CD14-positive monocyte (primary cell): ENCODE measurements at regions not wholly inside any gene's neighbourhood (a gene's known extent, or its start where the extent isn't known, plus 50 kb on each side); places are given as distances from the start of the nearest gene placed in this dataset.
A peak's percentile ranks its signal among the peaks of the same experiment; 100 is the strongest.

Source experiments
- DNase-seq, 3 donors: peaks; one replicate each; pipeline ENCODE4 v3.0.0-alpha.2; 2011 to 2022
- H2AFZ ChIP-seq: 2 replicates; pipeline ENCODE4 v1.6.0; 2012; ENCODE audit warnings: mild to moderate bottlenecking, low read depth, low read length, inconsistent platforms; ENCODE audit not compliant: insufficient read depth, poor library complexity, severe bottlenecking
- H3K27ac ChIP-seq, 2 donors: 1 replicate in 1 of 2; 2 replicates in 1 of 2; pipeline ENCODE4 v1.5.1; 2012 to 2013; ENCODE audit warnings: low read length in 2 of 2, control low read depth in 1 of 2, inconsistent platforms in 1 of 2, low read depth in 1 of 2, mild to moderate bottlenecking in 1 of 2
- H3K27me3 ChIP-seq, 2 donors: one replicate each; pipeline versions ENCODE4 v1.6.0 to v1.6.1; 2011 to 2013; ENCODE audit warnings: low read length in 2 of 2; ENCODE audit not compliant: control insufficient read depth in 2 of 2, insufficient read depth in 2 of 2
- H3K36me3 ChIP-seq, 2 donors: replicated peaks in 1 of 2; 1 replicate in 1 of 2; 2 replicates in 1 of 2; pipeline versions ENCODE4 v1.5.1 to v1.6.1; 2012 to 2013; ENCODE audit warnings: low read length in 2 of 2, control low read depth in 1 of 2, inconsistent platforms in 1 of 2, mild to moderate bottlenecking in 1 of 2; ENCODE audit not compliant: insufficient read depth in 2 of 2, control insufficient read depth in 1 of 2
- H3K4me1 ChIP-seq, 2 donors: 1 replicate in 1 of 2; 2 replicates in 1 of 2; pipeline versions ENCODE4 v1.5.1 to v1.6.1; 2012 to 2013; ENCODE audit warnings: low read length in 2 of 2, control low read depth in 1 of 2, inconsistent platforms in 1 of 2, mild to moderate bottlenecking in 1 of 2, moderate library complexity in 1 of 2; ENCODE audit not compliant: insufficient read depth in 2 of 2, control insufficient read depth in 1 of 2
- H3K4me2 ChIP-seq: replicated peaks from 2 replicates; pipeline ENCODE3; 2012; ENCODE audit warnings: low read length, moderate library complexity, mild to moderate bottlenecking; ENCODE audit not compliant: poor library complexity, severe bottlenecking; ENCODE audit errors: extremely low read depth
- H3K4me3 ChIP-seq, 3 experiments: fragments of 200-600 bp in 1 of 3; sonication (generic) in 1 of 3; replicated peaks in 1 of 3; 1 replicate in 2 of 3; 2 replicates in 1 of 3; pipeline ENCODE4 v1.5.1; 2011 to 2013; ENCODE audit warnings: low read length in 3 of 3, mild to moderate bottlenecking in 3 of 3, control low read depth in 2 of 3, low read depth in 2 of 3, inconsistent platforms in 1 of 3, moderate library complexity in 1 of 3
- H3K79me2 ChIP-seq: 2 replicates; pipeline ENCODE4 v1.6.0; 2012; ENCODE audit warnings: mild to moderate bottlenecking, control low read depth, inconsistent platforms, low read length, moderate library complexity; ENCODE audit not compliant: insufficient read depth
- H3K9ac ChIP-seq: 2 replicates; pipeline ENCODE4 v1.6.0; 2017; ENCODE audit warnings: low read length, mild to moderate bottlenecking; ENCODE audit not compliant: insufficient read depth, poor library complexity, severe bottlenecking
- H3K9me3 ChIP-seq, 2 donors: replicated peaks in 1 of 2; 1 replicate in 1 of 2; 2 replicates in 1 of 2; pipeline versions ENCODE4 v1.5.1 to v1.6.1; 2012 to 2013; ENCODE audit warnings: low read length in 2 of 2, control low read depth in 1 of 2; ENCODE audit not compliant: control insufficient read depth in 1 of 2, insufficient read depth in 1 of 2
- H4K20me1 ChIP-seq: 2 replicates; pipeline ENCODE4 v1.6.0; 2012; ENCODE audit warnings: mild to moderate bottlenecking, low read length, control low read depth, moderate library complexity; ENCODE audit not compliant: insufficient read depth
- H3K27ac Mint-ChIP-seq, 7 donors: one replicate each; pipeline ENCODE4 v1.8.0; 2020; ENCODE audit warnings: mild to moderate bottlenecking in 7 of 7, mixed read lengths in 7 of 7, moderate library complexity in 6 of 7, inconsistent platforms in 2 of 7
- H3K27me3 Mint-ChIP-seq, 3 donors: one replicate each; pipeline ENCODE4 v1.8.0; 2021 to 2022; ENCODE audit warnings: low read depth in 3 of 3, mild to moderate bottlenecking in 3 of 3, mixed read lengths in 3 of 3, moderate library complexity in 3 of 3, inconsistent platforms in 1 of 3
- H3K36me3 Mint-ChIP-seq, 2 donors: one replicate each; pipeline ENCODE4 v1.8.0; 2020; ENCODE audit warnings: mixed read lengths in 2 of 2, inconsistent platforms in 1 of 2, mild to moderate bottlenecking in 1 of 2
- H3K4me1 Mint-ChIP-seq: one replicate; pipeline ENCODE4 v1.8.0; 2020; ENCODE audit warnings: mild to moderate bottlenecking, mixed read lengths
- H3K4me3 Mint-ChIP-seq, 2 donors: one replicate each; pipeline ENCODE4 v1.8.0; 2020; ENCODE audit warnings: mild to moderate bottlenecking in 2 of 2, mixed read lengths in 2 of 2, moderate library complexity in 1 of 2
- H3K9me3 Mint-ChIP-seq, 7 donors: one replicate each; pipeline ENCODE4 v1.8.0; 2020 to 2022; ENCODE audit warnings: mixed read lengths in 7 of 7, mild to moderate bottlenecking in 6 of 7, moderate library complexity in 6 of 7, inconsistent platforms in 2 of 7
- WGBS: methylation state at CpG from one replicate; pipeline ENCODE4 v1.1.5; 2013; ENCODE audit warnings: missing lambda C conversion rate; ENCODE audit not compliant: insufficient coverage; 5-methylcytosine and 5-hydroxymethylcytosine counted together
- intact Hi-C, 2 donors: fragments of 100-400 bp; cut with micrococcal nuclease; formaldehyde crosslinking; loops; one replicate each; pipeline versions ENCODE4 v1.15.0 to v1.15.1; 2023
- TF ChIP-seq, protein P1 (sequence below): fragments of 200-600 bp; IDR thresholded peaks from one replicate; pipeline ENCODE4 v1.8.0; 2022; ENCODE audit warnings: antibody characterized with exemption, mild to moderate bottlenecking

DNA sequence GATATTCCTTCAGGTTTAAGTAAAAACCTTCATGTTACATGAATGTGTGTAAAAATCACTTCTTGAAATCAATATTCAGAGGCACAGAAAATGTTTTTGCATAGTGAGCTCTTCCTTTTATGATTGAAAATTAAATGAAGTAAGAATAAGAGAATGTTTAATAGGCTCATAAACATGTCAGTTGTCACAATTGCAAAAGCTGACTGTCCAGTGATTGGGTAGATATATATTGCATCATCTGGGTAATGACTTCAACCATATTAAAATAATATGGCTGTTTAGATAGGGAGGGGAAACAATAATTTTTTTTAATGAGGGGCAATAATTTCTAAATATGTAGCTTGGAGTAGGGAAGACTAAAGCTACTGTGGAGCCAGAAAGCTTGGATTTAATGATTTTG, 529.8 kb upstream of the GOLIM4 start:
- H3K9me3 Mint-ChIP-seq: peaks cover 0 to 1% (median 0%) of the 10 kb centered on the region in 7 donors
- TF ChIP-seq, protein P1, sequence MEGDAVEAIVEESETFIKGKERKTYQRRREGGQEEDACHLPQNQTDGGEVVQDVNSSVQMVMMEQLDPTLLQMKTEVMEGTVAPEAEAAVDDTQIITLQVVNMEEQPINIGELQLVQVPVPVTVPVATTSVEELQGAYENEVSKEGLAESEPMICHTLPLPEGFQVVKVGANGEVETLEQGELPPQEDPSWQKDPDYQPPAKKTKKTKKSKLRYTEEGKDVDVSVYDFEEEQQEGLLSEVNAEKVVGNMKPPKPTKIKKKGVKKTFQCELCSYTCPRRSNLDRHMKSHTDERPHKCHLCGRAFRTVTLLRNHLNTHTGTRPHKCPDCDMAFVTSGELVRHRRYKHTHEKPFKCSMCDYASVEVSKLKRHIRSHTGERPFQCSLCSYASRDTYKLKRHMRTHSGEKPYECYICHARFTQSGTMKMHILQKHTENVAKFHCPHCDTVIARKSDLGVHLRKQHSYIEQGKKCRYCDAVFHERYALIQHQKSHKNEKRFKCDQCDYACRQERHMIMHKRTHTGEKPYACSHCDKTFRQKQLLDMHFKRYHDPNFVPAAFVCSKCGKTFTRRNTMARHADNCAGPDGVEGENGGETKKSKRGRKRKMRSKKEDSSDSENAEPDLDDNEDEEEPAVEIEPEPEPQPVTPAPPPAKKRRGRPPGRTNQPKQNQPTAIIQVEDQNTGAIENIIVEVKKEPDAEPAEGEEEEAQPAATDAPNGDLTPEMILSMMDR: no peak
- Histone ChIP-seq H3K9me3 (no peaks in the 10 kb centered on the region), H3K36me3 (no peaks in the 10 kb centered on the region), H4K20me1 (no peaks in the 10 kb centered on the region), H3K27ac (no peak overlapping the region), H3K27me3 (no peaks in the 10 kb centered on the region), H3K9ac (no peak overlapping the region), H3K4me1 (no peaks in the 10 kb centered on the region), H3K79me2 (no peaks in the 10 kb centered on the region), H3K4me3 (no peak overlapping the region), H2AFZ (no peak overlapping the region), H3K4me2 (no peak overlapping the region)
- no peaks in the 10 kb centered on the region for H3K27me3 Mint-ChIP-seq
- no peak overlapping the region for H3K27ac Mint-ChIP-seq
- no peaks in the 10 kb centered on the region for H3K4me1 Mint-ChIP-seq
- H3K4me3 Mint-ChIP-seq: no peak overlapping the region
- intact Hi-C loops: no loop called here
- DNase-seq: no peak
- no peaks in the 10 kb centered on the region for H3K36me3 Mint-ChIP-seq

- Mint-ChIP-seq H3K27ac (peak overlapping the region in 1 of 7 donors; percentile 29), H3K4me3 (no peak overlapping the region), H3K9me3 (peaks cover 0 to 1% (median 0%) of the 10 kb centered on the region in 7 donors), H3K4me1 (no peaks in the 10 kb centered on the region), H3K36me3 (no peaks in the 10 kb centered on the region), H3K27me3 (no peaks in the 10 kb centered on the region)
- Histone ChIP-seq H3K9me3 (no peaks in the 10 kb centered on the region), H3K79me2 (no peaks in the 10 kb centered on the region), H3K4me3 (no peak overlapping the region), H4K20me1 (no peaks in the 10 kb centered on the region), H3K36me3 (no peaks in the 10 kb centered on the region), H3K27me3 (no peaks in the 10 kb centered on the region), H3K4me1 (no peaks in the 10 kb centered on the region), H2AFZ (no peak overlapping the region), H3K9ac (no peak overlapping the region), H3K27ac (no peak overlapping the region), H3K4me2 (no peak overlapping the region)
- no CpG with 5 or more reads among the region's 1 CpG for WGBS
- intact Hi-C loops: no loop called here
- DNase-seq: no peak
- TF ChIP-seq, protein P1: no peak
Measured at GRCh38 chr3:168624892-168625448, 529.2 kb upstream of the GOLIM4 start.
